SK-N-SH (cell line): ENCODE measurements at regions not wholly inside any gene's neighbourhood (a gene's known extent, or its start where the extent isn't known, plus 50 kb on each side); places are given as distances from the start of the nearest gene placed in this dataset.

ENCODE experiments used
- CTCF ChIA-PET: fragments of 300-600, 350-600 bp; formaldehyde crosslinking; extraction: SDS; loops from one replicate; lab custom pipeline; 2021; lab: Yijun Ruan, JAX
- POLR2A ChIA-PET: fragments of 350-600 bp; sonication (Branson Sonifier 250); formaldehyde crosslinking; extraction: SDS; loops from one replicate; lab custom pipeline; 2020; ENCODE audit warnings: antibody characterized with exemption, inconsistent platforms; lab: Yijun Ruan, JAX
- DNase-seq: peaks from one replicate; pipeline ENCODE4 v3.0.0; 2012
- H2AFZ ChIP-seq: fragments of 200-600 bp; sonication (generic); 2 replicates; pipeline ENCODE4 v1.8.1; 2016; ENCODE audit warnings: antibody characterized with exemption, mild to moderate bottlenecking, low read depth
- H3F3A ChIP-seq: fragments of 200-600 bp; sonication (generic); replicated peaks from 2 replicates; pipeline ENCODE3; 2016; ENCODE audit warnings: antibody characterized with exemption, mild to moderate bottlenecking; ENCODE audit not compliant: insufficient read depth
- H3K27ac ChIP-seq, 2 experiments: fragments of 200-500 bp in 1 of 2; fragments of 200-600 bp in 1 of 2; sonication (Bioruptor generic) in 1 of 2; sonication (generic), shearing (Covaris generic) in 1 of 2; 2 replicates each; pipeline versions ENCODE4 v1.5.1 to v1.6.1; 2014 to 2016; ENCODE audit warnings: low read depth in 2 of 2, inconsistent platforms in 1 of 2, low read length in 1 of 2, mild to moderate bottlenecking in 1 of 2, mixed read lengths in 1 of 2
- H3K27me3 ChIP-seq: fragments of 200-600 bp; sonication (generic), shearing (Covaris generic); 2 replicates; pipeline ENCODE4 v1.6.1; 2016; ENCODE audit warnings: mixed run types; ENCODE audit not compliant: insufficient read depth
- H3K36me3 ChIP-seq, 2 experiments: fragments of 200-500 bp in 1 of 2; fragments of 200-600 bp in 1 of 2; sonication (Bioruptor generic) in 1 of 2; sonication (generic) in 1 of 2; replicated peaks in 1 of 2; 2 replicates each; pipeline versions ENCODE3 to v1.5.1; 2014 to 2016; ENCODE audit warnings: low read length in 1 of 2, mild to moderate bottlenecking in 1 of 2; ENCODE audit not compliant: insufficient read depth in 2 of 2, control insufficient read depth in 1 of 2
- H3K4me1 ChIP-seq, 2 experiments: fragments of 200-500 bp in 1 of 2; fragments of 200-600 bp in 1 of 2; sonication (Bioruptor generic) in 1 of 2; sonication (generic), shearing (Covaris generic) in 1 of 2; 2 replicates each; pipeline versions ENCODE4 v1.5.1 to v1.6.1; 2014 to 2016; ENCODE audit warnings: low read depth in 1 of 2, low read length in 1 of 2, mixed run types in 1 of 2; ENCODE audit not compliant: insufficient read depth in 2 of 2, control insufficient read depth in 1 of 2
- H3K4me2 ChIP-seq: fragments of 200-600 bp; sonication (generic), shearing (Covaris generic); 2 replicates; pipeline ENCODE4 v1.6.1; 2017; ENCODE audit warnings: mixed run types
- H3K4me3 ChIP-seq, 2 experiments: fragments of 200-500 bp in 1 of 2; fragments of 200-600 bp in 1 of 2; sonication (Bioruptor generic) in 1 of 2; sonication (generic), shearing (Covaris generic) in 1 of 2; 2 replicates each; pipeline versions ENCODE4 v1.5.1 to v1.8.1; 2014 to 2016; ENCODE audit warnings: low read depth in 2 of 2, inconsistent platforms in 1 of 2, low read length in 1 of 2, mild to moderate bottlenecking in 1 of 2, mixed read lengths in 1 of 2, moderate library complexity in 1 of 2
- H3K79me2 ChIP-seq: fragments of 200-600 bp; sonication (generic); 2 replicates; pipeline ENCODE4 v1.8.1; 2017; ENCODE audit warnings: mild to moderate bottlenecking; ENCODE audit not compliant: insufficient read depth
- H3K9ac ChIP-seq: fragments of 200-600 bp; sonication (generic); 2 replicates; pipeline ENCODE4 v1.6.1; 2017; ENCODE audit warnings: mixed run types
- H3K9me2 ChIP-seq: fragments of 200-600 bp; sonication (generic); 2 replicates; pipeline ENCODE4 v1.6.1; 2017; ENCODE audit warnings: mixed run types
- H3K9me3 ChIP-seq: fragments of 200-600 bp; sonication (generic); 2 replicates; pipeline ENCODE4 v1.6.1; 2017; ENCODE audit warnings: mixed run types, mild to moderate bottlenecking, moderate library complexity
- H4K20me1 ChIP-seq: fragments of 200-600 bp; sonication (generic); 2 replicates; pipeline ENCODE4 v1.6.1; 2017; ENCODE audit warnings: mild to moderate bottlenecking, mixed run types; ENCODE audit not compliant: insufficient read depth
- FOSL2 ChIP-seq: IDR thresholded peaks from 2 replicates; pipeline ENCODE4 v1.4.0; 2012; ENCODE audit warnings: low read depth, mild to moderate bottlenecking, moderate library complexity, borderline replicate concordance
- FOXM1 ChIP-seq: IDR thresholded peaks from 2 replicates; pipeline ENCODE4 v1.4.0; 2012; ENCODE audit warnings: low read depth, mild to moderate bottlenecking
- GABPA ChIP-seq: IDR thresholded peaks from 2 replicates; pipeline ENCODE4 v1.4.0; 2012; ENCODE audit warnings: low read depth, mild to moderate bottlenecking
- IRF3 ChIP-seq: fragments of 150-350 bp; IDR thresholded peaks from 2 replicates; pipeline ENCODE4 v1.6.1; 2016; ENCODE audit warnings: mild to moderate bottlenecking, low read depth, low read length
- JUND ChIP-seq: IDR thresholded peaks from 2 replicates; pipeline ENCODE4 v1.4.0; 2012
- PBX3 ChIP-seq: IDR thresholded peaks from 2 replicates; pipeline ENCODE4; 2012
- RCOR1 ChIP-seq: fragments of 150-350 bp; IDR thresholded peaks from 2 replicates; pipeline ENCODE4 v1.6.1; 2017; ENCODE audit warnings: antibody characterized with exemption, low read length
- RFX5 ChIP-seq: IDR thresholded peaks from 2 replicates; pipeline ENCODE4 v1.6.1; 2012; ENCODE audit warnings: mild to moderate bottlenecking, improper control_type of control experiment, low read length
- RXRA ChIP-seq: IDR thresholded peaks from 2 replicates; pipeline ENCODE4 v1.4.0; 2012; ENCODE audit warnings: low read depth, mild to moderate bottlenecking, borderline replicate concordance
- SMC3 ChIP-seq: IDR thresholded peaks from 2 replicates; pipeline ENCODE4 v1.6.1; 2012; ENCODE audit warnings: low read depth, low read length, improper control_type of control experiment
- TAF1 ChIP-seq: IDR thresholded peaks from 2 replicates; pipeline ENCODE4 v1.6.1; 2012; ENCODE audit warnings: low read depth, mild to moderate bottlenecking, low read length, moderate library complexity, borderline replicate concordance
- TEAD4 ChIP-seq: IDR thresholded peaks from 2 replicates; pipeline ENCODE4 v1.4.0; 2012; ENCODE audit warnings: mild to moderate bottlenecking, borderline replicate concordance; ENCODE audit not compliant: insufficient read depth
- USF2 ChIP-seq: fragments of 150-350 bp; IDR thresholded peaks from 2 replicates; pipeline ENCODE4 v1.6.1; 2017; ENCODE audit warnings: antibody characterized with exemption, low read length, low read depth, borderline replicate concordance
- YY1 ChIP-seq: IDR thresholded peaks from 2 replicates; pipeline ENCODE4 v1.4.0; 2012; ENCODE audit warnings: low read depth, mild to moderate bottlenecking
- ZBTB33 ChIP-seq: IDR thresholded peaks from 2 replicates; pipeline ENCODE4 v1.4.0; 2012; ENCODE audit warnings: low read depth, borderline replicate concordance
- WGBS: methylation state at CpG from one replicate; pipeline ENCODE4 v1.1.6; 2017; ENCODE audit warnings: low lambda C conversion rate; 5-methylcytosine and 5-hydroxymethylcytosine counted together
- TF ChIP-seq, protein P1 (sequence below): fragments of 200-600 bp; sonication (generic); IDR thresholded peaks from 2 replicates; pipeline ENCODE4 v1.6.1; 2017; ENCODE audit warnings: antibody characterized with exemption, mild to moderate bottlenecking, moderate library complexity

DNA sequence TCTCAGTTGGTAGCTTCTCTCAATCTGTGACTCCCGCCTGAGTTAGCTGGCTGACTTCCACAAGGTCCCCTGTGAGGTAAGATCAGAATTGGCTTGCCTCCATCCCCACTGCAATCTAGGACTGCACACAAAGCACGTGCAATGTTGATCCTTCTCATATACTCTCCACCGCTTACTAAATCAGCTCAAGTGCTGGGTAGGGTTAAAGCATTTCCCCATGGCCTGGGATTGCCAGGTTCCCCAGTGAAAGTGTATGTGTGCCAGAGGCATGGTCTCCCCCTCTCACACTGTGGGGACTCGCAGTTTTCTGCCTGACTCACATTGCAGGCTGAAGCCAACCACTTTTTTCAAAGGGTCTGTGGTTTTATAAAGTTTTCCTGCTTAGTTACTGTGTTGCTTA lies 886.9 kb downstream of the FAM133A start (continued):
- TF ChIP-seq, protein P1, sequence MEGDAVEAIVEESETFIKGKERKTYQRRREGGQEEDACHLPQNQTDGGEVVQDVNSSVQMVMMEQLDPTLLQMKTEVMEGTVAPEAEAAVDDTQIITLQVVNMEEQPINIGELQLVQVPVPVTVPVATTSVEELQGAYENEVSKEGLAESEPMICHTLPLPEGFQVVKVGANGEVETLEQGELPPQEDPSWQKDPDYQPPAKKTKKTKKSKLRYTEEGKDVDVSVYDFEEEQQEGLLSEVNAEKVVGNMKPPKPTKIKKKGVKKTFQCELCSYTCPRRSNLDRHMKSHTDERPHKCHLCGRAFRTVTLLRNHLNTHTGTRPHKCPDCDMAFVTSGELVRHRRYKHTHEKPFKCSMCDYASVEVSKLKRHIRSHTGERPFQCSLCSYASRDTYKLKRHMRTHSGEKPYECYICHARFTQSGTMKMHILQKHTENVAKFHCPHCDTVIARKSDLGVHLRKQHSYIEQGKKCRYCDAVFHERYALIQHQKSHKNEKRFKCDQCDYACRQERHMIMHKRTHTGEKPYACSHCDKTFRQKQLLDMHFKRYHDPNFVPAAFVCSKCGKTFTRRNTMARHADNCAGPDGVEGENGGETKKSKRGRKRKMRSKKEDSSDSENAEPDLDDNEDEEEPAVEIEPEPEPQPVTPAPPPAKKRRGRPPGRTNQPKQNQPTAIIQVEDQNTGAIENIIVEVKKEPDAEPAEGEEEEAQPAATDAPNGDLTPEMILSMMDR = no peak

DNA sequence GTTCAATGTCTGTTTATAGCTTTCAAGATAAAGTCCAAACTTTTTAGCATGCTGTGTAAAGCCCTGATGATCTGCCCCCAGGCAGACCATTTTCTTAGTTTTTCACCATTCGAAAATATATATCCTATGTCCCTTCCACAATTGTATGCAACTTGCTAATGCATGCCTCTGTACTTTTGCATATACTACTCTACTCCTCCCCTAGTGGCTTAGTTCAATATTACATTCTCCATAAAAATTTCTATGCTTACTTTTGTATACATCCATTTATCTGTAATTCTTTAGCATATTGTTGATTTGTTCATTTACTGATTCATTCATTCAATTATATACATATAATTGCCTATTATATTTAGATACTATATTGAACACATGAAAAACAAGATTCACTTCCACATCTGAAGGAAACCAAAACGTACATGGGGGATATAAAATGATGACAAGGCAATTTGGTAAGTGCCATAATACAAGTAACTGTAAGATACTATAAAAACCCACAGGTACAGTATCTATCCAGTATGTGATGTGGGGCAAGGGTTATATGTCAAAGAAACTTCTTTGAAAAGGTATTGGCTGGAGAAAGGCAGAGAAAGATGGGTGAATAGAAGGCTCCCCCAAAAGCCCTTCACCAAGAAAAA lies 902.5 kb downstream of the FAM133A start:
- H4K20me1 ChIP-seq = no peaks in the 10 kb centered on the region
- no peaks in the 10 kb centered on the region for H3F3A ChIP-seq
- no peak overlapping the region for H3K4me2 ChIP-seq
- no peak overlapping the region for H3K4me3 ChIP-seq
- H3K27me3 ChIP-seq = no peaks in the 10 kb centered on the region; the same call in 1 of the 2 replicates
- no peaks in the 10 kb centered on the region for H3K9me2 ChIP-seq
- 0% methylated on average over 2 of the region's 2 CpGs for WGBS
- TF ChIP-seq, protein P1 = peak; percentile 56
- no peak for TF ChIP-seq FOSL2
- ChIA-PET POLR2A (no interaction called here), CTCF (interaction anchor here (1.0 kb wide), 1 partner anchor 19 kb away, joined by 4 read pairs; no protein-coding TSS in a partner anchor)
- no peak overlapping the region for H3K9ac ChIP-seq
- H3K27ac ChIP-seq = no peak overlapping the region
- no peaks in the 10 kb centered on the region for H3K4me1 ChIP-seq
- DNase-seq = peak; percentile 2
- no peaks in the 10 kb centered on the region for H3K9me3 ChIP-seq
- no peak overlapping the region for H2AFZ ChIP-seq
- no peaks in the 10 kb centered on the region for H3K36me3 ChIP-seq
- H3K79me2 ChIP-seq = no peaks in the 10 kb centered on the region

- H3K4me2 ChIP-seq = no peak overlapping the region
- no peaks in the 10 kb centered on the region for H3K36me3 ChIP-seq
- H3K4me3 ChIP-seq = no peak overlapping the region
- POLR2A ChIA-PET = no interaction called here
- CTCF ChIA-PET = no interaction called here
- H3K9me2 ChIP-seq = no peaks in the 10 kb centered on the region; the same call in 1 of the 2 replicates
- no peaks in the 10 kb centered on the region for H3K4me1 ChIP-seq
- no peak overlapping the region for H2AFZ ChIP-seq
- no peak overlapping the region for H3K9ac ChIP-seq
- no peak for DNase-seq
- no peaks in the 10 kb centered on the region for H3K9me3 ChIP-seq
- no peaks in the 10 kb centered on the region for H3K27me3 ChIP-seq
- no peaks in the 10 kb centered on the region for H3F3A ChIP-seq
- 2% methylated on average over 6 of the region's 6 CpGs for WGBS
- H3K27ac ChIP-seq = no peak overlapping the region
- H3K79me2 ChIP-seq = no peaks in the 10 kb centered on the region
- no peaks in the 10 kb centered on the region for H4K20me1 ChIP-seq
- TF ChIP-seq TEAD4 (no peak), USF2 (no peak), SMC3 (no peak), FOXM1 (no peak), JUND (no peak), ZBTB33 (no peak), RXRA (no peak), GABPA (no peak), RFX5 (no peak), YY1 (no peak), TAF1 (no peak), RCOR1 (no peak), IRF3 (no peak), PBX3 (no peak)
Observed at GRCh38 chrX:94600077-94600476, 926.1 kb downstream of the FAM133A start.
